Skeletal muscle satellite cell (primary cell): ENCODE measurements at regions not wholly inside any gene's neighbourhood (a gene's known extent, or its start where the extent isn't known, plus 50 kb on each side); places are given as distances from the start of the nearest gene placed in this dataset.

Experiments used
- H3K27me3 ChIP-seq: 2 replicates; pipeline ENCODE4 v1.7.0; 2013; ENCODE audit warnings: low read length; ENCODE audit not compliant: control insufficient read depth, insufficient read depth
- H3K36me3 ChIP-seq: 2 replicates; pipeline ENCODE4 v1.7.0; 2013; ENCODE audit warnings: mild to moderate bottlenecking, control low read depth, low read length; ENCODE audit not compliant: insufficient read depth
- H3K4me1 ChIP-seq: 2 replicates; pipeline ENCODE4 v1.7.0; 2013; ENCODE audit warnings: low read length; ENCODE audit not compliant: control insufficient read depth, insufficient read depth
- H3K4me2 ChIP-seq: 2 replicates; pipeline ENCODE4 v1.7.0; 2013; ENCODE audit warnings: mild to moderate bottlenecking, low read length
- H3K4me3 ChIP-seq: 2 replicates; pipeline ENCODE4 v1.7.0; 2013; ENCODE audit warnings: low read length
- H3K9ac ChIP-seq: 2 replicates; pipeline ENCODE4 v1.7.0; 2013; ENCODE audit warnings: mild to moderate bottlenecking, low read depth, low read length, moderate library complexity
- H3K9me3 ChIP-seq: replicated peaks from 2 replicates; pipeline ENCODE4 v1.7.0; 2013; ENCODE audit warnings: mild to moderate bottlenecking, control low read depth, low read length

DNA sequence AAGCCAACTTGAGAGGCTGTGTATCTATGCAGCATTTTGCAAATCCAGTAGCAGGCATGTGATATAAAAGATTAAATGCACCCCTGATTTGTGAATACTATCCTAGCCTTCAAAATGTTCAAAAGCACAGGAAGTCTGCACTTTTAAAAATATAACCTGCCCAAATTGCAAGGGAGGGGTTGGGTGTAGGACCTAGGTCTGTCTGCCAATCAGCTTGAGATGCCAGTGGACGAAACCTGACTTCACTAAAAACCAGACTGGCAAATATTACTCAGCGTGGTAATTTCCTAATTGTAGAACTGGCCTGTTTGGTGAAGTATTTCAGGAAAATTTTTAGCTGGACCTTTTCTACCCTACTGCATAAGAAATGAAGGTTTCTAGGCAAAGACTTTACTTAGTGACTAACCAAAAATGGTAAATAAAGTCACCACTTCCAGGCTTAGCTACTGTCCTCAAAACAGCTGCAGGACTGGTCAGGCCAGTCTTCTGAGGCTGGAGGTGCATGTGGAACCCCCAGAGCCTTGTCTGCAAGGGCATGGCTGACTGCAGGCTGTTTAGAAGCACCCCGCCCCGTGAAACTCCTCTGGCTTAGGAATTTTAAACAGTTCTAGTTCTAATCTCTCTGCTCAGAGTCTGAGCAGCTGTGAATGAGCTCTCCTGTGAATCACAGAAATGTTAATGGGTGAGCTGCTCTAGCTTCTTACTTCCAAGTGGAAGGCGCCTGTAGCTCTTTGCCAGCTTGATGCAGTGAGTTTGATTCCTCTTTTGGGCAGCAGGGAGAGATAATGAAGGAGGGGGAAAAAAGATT lies 104.4 kb upstream of the ESR1 start:
- Histone ChIP-seq H3K4me3 (no peak overlapping the region), H3K27me3 (no peaks in the 10 kb centered on the region), H3K4me1 (no peaks in the 10 kb centered on the region), H3K36me3 (no peaks in the 10 kb centered on the region), H3K9me3 (no peaks in the 10 kb centered on the region), H3K4me2 (no peak overlapping the region), H3K9ac (no peak overlapping the region)

GRCh38 chr6:151704383-151704782 lies 103.1 kb upstream of the ESR1 start:
- Histone ChIP-seq H3K9me3 (no peaks in the 10 kb centered on the region), H3K9ac (no peak overlapping the region), H3K4me1 (no peaks in the 10 kb centered on the region), H3K4me3 (no peak overlapping the region), H3K27me3 (no peaks in the 10 kb centered on the region), H3K4me2 (no peak overlapping the region), H3K36me3 (no peaks in the 10 kb centered on the region)

DNA sequence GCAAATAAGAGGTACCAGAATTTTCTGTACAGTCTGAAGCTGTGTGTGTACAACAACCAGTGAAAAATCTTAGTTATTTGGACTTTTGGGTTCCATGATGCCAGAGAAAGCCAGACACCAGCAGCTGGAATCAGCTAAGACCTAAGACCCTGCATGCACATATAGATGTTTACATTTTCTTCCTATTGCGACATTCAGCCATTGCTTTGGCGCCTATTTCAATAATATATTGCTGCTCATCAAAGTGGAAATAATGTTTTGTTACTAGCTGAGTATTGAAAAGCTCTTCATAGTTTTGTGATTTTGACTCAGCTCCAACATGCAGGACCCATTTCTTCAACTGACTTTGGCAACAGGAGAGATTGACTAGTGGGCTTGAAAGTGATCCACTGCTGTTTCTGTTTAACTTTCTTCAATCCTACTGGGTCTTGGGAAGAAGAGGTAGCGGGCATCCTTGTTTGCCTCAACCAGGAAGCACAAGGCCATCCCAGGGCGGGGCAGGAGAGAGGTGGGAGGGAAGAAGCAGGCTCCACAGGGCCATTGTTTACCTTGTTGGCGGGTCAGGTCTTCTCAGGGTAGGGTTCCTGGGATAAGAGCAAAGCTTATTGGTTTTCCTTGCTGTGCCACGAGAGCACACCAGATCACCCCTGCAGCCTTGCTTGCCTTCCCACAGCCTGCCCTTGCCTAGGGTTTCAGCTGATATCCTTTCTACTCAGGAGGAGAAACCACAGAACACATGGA lies 101.3 kb upstream of the ESR1 start:
- Histone ChIP-seq H3K4me1 (no peaks in the 10 kb centered on the region), H3K9ac (no peak overlapping the region), H3K27me3 (no peaks in the 10 kb centered on the region), H3K4me3 (no peak overlapping the region), H3K9me3 (no peaks in the 10 kb centered on the region), H3K36me3 (no peaks in the 10 kb centered on the region), H3K4me2 (no peak overlapping the region)

GRCh38 chr6:151709329-151709728 lies 98.2 kb upstream of the ESR1 start:
- H3K27me3 ChIP-seq, result no peaks in the 10 kb centered on the region
- no peaks in the 10 kb centered on the region for H3K36me3 ChIP-seq
- no peak overlapping the region for H3K4me3 ChIP-seq
- H3K4me1 ChIP-seq, result no peaks in the 10 kb centered on the region
- H3K9ac ChIP-seq, result no peak overlapping the region
- H3K4me2 ChIP-seq, result no peak overlapping the region
- H3K9me3 ChIP-seq, result no peaks in the 10 kb centered on the region

DNA sequence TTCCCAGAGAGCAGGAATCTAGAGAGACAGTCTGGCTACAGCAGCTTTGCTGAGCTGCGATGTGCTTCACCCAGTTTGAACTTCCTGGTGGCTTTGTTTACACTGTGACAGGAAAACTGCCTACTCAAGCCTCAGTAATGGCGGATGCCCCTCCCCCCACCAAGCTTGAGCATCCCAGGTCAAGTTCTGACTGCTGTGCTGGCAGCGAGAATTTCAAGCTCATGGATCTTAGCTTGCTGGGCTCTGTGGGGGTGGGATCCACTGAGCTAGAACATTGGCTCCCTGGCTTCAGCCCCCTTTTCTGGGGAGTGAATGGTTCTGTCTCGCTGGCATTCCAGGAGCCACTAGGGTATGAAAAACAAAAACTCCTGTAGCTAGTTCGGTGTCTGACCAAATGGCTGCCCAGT lies 91.0 kb upstream of the ESR1 start:
- no peaks in the 10 kb centered on the region for H3K9me3 ChIP-seq
- no peak overlapping the region for H3K9ac ChIP-seq
- H3K4me3 ChIP-seq, result no peak overlapping the region
- peaks cover 4% of the 10 kb centered on the region for H3K4me1 ChIP-seq
- no peaks in the 10 kb centered on the region for H3K27me3 ChIP-seq
- no peaks in the 10 kb centered on the region for H3K36me3 ChIP-seq
- no peak overlapping the region for H3K4me2 ChIP-seq

DNA sequence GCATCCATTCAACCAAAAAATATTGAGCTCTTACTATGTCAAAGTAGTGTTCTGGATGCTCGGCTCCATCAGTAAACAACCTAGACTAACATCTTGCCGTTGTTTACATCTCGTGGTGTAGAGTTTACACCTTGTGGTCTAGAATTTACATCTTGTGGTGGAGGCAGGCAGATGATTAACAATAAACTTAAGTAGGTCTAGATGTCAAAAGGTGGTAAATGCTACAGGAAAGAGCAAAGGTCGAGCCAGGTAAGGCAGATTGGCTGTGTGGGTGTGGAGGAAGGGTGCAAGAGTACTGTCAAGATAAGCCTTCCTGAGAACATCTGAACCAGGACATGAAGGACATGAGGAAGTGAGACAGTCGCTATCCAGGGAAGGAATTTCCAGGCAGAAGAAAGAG lies 88.4 kb upstream of the ESR1 start:
- no peak overlapping the region for H3K4me3 ChIP-seq
- no peak overlapping the region for H3K4me2 ChIP-seq
- H3K36me3 ChIP-seq, result no peaks in the 10 kb centered on the region
- peaks cover 4% of the 10 kb centered on the region for H3K4me1 ChIP-seq
- H3K9ac ChIP-seq, result no peak overlapping the region
- H3K27me3 ChIP-seq, result peaks cover 3% of the 10 kb centered on the region
- H3K9me3 ChIP-seq, result no peaks in the 10 kb centered on the region

- Histone ChIP-seq H3K4me2 (no peak overlapping the region), H3K27me3 (peaks cover 3% of the 10 kb centered on the region), H3K4me1 (peaks cover 4% of the 10 kb centered on the region), H3K4me3 (no peak overlapping the region), H3K36me3 (no peaks in the 10 kb centered on the region), H3K9ac (no peak overlapping the region), H3K9me3 (no peaks in the 10 kb centered on the region)
These were observed 86.3 kb upstream of the ESR1 start for GRCh38 chr6:151721146-151721545.

DNA sequence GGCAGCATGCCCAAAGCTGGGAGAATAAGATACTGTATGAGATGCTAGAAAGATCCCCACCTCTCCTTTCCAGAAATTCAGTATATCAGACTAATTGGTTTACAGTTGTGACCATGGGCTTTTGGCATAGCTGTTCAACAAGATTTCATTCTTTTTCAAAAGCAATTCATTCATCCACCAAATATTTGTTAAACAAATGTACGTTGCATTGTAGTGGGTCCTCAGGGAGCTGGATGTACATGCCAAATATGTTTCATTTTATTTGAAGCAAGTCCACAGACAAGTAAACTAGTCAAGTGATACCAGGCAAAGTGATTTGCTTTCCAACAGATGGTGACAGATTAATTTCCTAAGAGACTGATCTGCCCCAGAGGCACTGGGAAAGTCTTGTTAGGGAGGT lies 85.8 kb upstream of the ESR1 start:
- Histone ChIP-seq H3K9ac (no peak overlapping the region), H3K4me3 (no peak overlapping the region), H3K4me1 (peaks cover under 1% of the 10 kb centered on the region), H3K4me2 (no peak overlapping the region), H3K36me3 (no peaks in the 10 kb centered on the region), H3K9me3 (no peaks in the 10 kb centered on the region), H3K27me3 (peaks cover 3% of the 10 kb centered on the region)

DNA sequence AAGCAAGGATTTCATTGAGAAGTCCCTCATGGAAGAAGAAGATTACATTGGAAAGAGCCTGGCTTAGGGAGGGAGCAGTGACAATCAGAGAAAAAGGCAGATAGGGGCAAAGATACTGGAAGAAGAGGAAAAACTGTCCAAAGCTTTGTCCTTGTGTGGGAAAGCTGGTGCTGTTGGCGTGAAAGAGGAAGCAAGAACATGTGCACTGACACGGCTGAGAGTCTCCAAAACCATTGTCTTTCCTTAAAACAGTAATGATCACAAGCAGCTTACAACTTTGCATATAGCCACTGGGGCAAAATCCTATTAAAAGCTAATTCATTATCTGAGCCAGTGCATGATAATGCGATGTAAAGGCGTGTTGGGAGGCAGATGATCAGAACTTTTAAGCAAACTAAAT lies 85.1 kb upstream of the ESR1 start:
- Histone ChIP-seq H3K4me2 (no peak overlapping the region), H3K27me3 (peaks cover 3% of the 10 kb centered on the region), H3K9ac (no peak overlapping the region), H3K36me3 (no peaks in the 10 kb centered on the region), H3K4me1 (no peaks in the 10 kb centered on the region), H3K4me3 (no peak overlapping the region), H3K9me3 (no peaks in the 10 kb centered on the region)

GRCh38 chr6:151723152-151723551 lies 84.3 kb upstream of the ESR1 start:
- H3K27me3 ChIP-seq, result peaks cover 3% of the 10 kb centered on the region
- no peaks in the 10 kb centered on the region for H3K9me3 ChIP-seq
- H3K9ac ChIP-seq, result no peak overlapping the region
- H3K4me2 ChIP-seq, result no peak overlapping the region
- H3K36me3 ChIP-seq, result no peaks in the 10 kb centered on the region
- no peak overlapping the region for H3K4me3 ChIP-seq
- H3K4me1 ChIP-seq, result no peaks in the 10 kb centered on the region

DNA sequence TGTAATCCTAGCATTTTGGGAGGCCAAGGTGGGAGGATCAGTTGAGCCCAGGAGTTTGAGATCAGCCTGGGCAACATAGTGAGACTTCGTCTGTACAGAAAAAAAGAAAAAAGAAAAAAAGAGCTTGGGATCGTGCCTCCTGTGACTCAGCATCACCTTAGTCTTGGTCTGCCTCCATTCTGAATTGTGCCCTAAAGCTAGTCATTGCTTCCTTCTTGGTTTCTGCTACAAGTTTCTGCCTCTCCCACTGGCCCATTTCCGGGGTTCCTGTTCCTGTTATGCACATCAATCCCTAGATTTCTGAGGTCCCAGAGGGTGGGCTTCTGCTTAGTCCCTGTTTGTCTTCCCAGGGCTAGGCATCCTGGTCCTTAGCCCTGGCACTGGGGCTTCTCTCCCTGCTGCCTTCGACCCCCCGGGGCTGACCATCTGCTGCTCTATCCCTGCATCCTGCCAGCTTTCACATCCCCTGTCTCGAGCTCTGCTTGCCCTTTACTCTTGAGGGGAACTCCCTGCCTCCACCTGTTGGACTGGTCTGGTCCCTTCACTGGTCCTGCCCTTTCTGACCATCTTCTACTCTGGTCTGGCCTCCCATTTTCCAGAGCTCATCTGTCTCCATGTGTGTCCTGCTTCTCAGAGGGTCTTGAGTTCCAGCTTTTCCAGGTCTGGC lies 77.5 kb upstream of the ESR1 start:
- Histone ChIP-seq H3K4me2 (no peak overlapping the region), H3K9me3 (no peaks in the 10 kb centered on the region), H3K36me3 (no peaks in the 10 kb centered on the region), H3K9ac (no peak overlapping the region), H3K27me3 (no peaks in the 10 kb centered on the region), H3K4me3 (no peak overlapping the region), H3K4me1 (no peaks in the 10 kb centered on the region)
